ENCODE measurements at regions not wholly inside any gene's neighbourhood (a gene's known extent, or its start where the extent isn't known, plus 50 kb on each side); places are given as distances from the start of the nearest gene placed in this dataset.

DNA sequence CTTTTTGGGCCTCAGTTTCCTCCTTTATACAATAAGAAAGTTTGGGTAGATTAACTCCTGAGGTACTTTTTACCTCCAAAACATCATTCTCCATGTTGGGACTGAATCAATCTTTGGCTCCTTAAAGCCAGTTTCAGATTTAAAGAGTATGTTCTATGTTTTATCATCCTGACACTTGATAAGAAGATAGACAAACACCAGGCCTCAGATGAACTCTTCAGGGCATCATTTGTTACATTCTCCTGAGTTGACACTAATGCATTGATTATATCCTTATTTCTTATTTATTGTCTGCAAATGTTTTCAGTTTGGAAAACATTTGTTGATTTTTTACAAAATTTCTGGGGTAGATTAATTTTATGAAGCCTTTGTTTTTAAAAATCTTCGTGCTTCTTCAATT lies 102.7 kb upstream of the CCSER1 start:
- H3K9ac ChIP-seq: no peak overlapping the region
- CTCF ChIA-PET: interaction anchor here (0.7 to 1.3 kb wide), 9 partner anchors 8 to 270 kb away, joined by 3 to 6 read pairs (median 3); no protein-coding TSS in a partner anchor
- TF ChIP-seq GATA2 (CRISPR knock-in tag; IDR thresholded peaks at IDR 0.05) (peak; percentile 81), EZH2phosphoT487 (IDR thresholded peaks at IDR 0.05; ENCODE audit: borderline replicate concordance, low read depth) (no peak), CTCF (IDR thresholded peaks at IDR 0.05) (no peak), YY1 (IDR thresholded peaks at IDR 0.05; ENCODE audit: low read depth) (no peak), TAF1 (IDR thresholded peaks at IDR 0.05; ENCODE audit: borderline replicate concordance, low read depth, low read length) (no peak), FOXJ3 (CRISPR knock-in tag; IDR thresholded peaks at IDR 0.05) (0 out of 2 replicates have a peak, but pooled peaks have one; percentile 19), MEF2A (IDR thresholded peaks at IDR 0.05; ENCODE audit: borderline replicate concordance, low read depth) (no peak), MXI1 (IDR thresholded peaks at IDR 0.05; ENCODE audit: low read depth, low read length) (no peak), RFX5 (IDR thresholded peaks at IDR 0.05; ENCODE audit: low read length) (no peak), SIN3A (IDR thresholded peaks at IDR 0.05; ENCODE audit: borderline replicate concordance, low read depth, low read length) (no peak), SMC3 (IDR thresholded peaks at IDR 0.05; ENCODE audit: low read depth, low read length) (no peak), POLR2AphosphoS5 (IDR thresholded peaks at IDR 0.05; ENCODE audit: low read depth, low read length) (no peak), ELF1 (IDR thresholded peaks at IDR 0.05) (no peak), GABPA (IDR thresholded peaks at IDR 0.05; ENCODE audit: low read depth) (no peak), RXRA (IDR thresholded peaks at IDR 0.05; ENCODE audit: borderline replicate concordance, low read depth) (no peak), NFIC (IDR thresholded peaks at IDR 0.05; ENCODE audit: borderline replicate concordance) (no peak), JUND (IDR thresholded peaks at IDR 0.05) (no peak), USF1 (IDR thresholded peaks at IDR 0.05; ENCODE audit: borderline replicate concordance, low read depth) (no peak), FOSL2 (IDR thresholded peaks at IDR 0.05; ENCODE audit: borderline replicate concordance, low read depth) (no peak), TCF12 (IDR thresholded peaks at IDR 0.05) (peak; percentile 35), USF2 (IDR thresholded peaks at IDR 0.05; ENCODE audit: borderline replicate concordance, low read depth, low read length) (no peak), CHD2 (IDR thresholded peaks at IDR 0.05; ENCODE audit: low read length, partially characterized antibody) (no peak), RAD21 (IDR thresholded peaks at IDR 0.05; ENCODE audit: low read length) (no peak), EP300 (IDR thresholded peaks at IDR 0.05; ENCODE audit: borderline replicate concordance in 1 of 2, low read depth in 1 of 2, low read length in 1 of 2) (peak in 1 of 2 experiments; percentile 90; a peak in 2 of 4 replicates)
- TF ChIP-seq, protein P1, sequence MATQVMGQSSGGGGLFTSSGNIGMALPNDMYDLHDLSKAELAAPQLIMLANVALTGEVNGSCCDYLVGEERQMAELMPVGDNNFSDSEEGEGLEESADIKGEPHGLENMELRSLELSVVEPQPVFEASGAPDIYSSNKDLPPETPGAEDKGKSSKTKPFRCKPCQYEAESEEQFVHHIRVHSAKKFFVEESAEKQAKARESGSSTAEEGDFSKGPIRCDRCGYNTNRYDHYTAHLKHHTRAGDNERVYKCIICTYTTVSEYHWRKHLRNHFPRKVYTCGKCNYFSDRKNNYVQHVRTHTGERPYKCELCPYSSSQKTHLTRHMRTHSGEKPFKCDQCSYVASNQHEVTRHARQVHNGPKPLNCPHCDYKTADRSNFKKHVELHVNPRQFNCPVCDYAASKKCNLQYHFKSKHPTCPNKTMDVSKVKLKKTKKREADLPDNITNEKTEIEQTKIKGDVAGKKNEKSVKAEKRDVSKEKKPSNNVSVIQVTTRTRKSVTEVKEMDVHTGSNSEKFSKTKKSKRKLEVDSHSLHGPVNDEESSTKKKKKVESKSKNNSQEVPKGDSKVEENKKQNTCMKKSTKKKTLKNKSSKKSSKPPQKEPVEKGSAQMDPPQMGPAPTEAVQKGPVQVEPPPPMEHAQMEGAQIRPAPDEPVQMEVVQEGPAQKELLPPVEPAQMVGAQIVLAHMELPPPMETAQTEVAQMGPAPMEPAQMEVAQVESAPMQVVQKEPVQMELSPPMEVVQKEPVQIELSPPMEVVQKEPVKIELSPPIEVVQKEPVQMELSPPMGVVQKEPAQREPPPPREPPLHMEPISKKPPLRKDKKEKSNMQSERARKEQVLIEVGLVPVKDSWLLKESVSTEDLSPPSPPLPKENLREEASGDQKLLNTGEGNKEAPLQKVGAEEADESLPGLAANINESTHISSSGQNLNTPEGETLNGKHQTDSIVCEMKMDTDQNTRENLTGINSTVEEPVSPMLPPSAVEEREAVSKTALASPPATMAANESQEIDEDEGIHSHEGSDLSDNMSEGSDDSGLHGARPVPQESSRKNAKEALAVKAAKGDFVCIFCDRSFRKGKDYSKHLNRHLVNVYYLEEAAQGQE (IDR thresholded peaks at IDR 0.05; ENCODE audit: low read depth, low read length): no peak
- TF ChIP-seq, protein P2, sequence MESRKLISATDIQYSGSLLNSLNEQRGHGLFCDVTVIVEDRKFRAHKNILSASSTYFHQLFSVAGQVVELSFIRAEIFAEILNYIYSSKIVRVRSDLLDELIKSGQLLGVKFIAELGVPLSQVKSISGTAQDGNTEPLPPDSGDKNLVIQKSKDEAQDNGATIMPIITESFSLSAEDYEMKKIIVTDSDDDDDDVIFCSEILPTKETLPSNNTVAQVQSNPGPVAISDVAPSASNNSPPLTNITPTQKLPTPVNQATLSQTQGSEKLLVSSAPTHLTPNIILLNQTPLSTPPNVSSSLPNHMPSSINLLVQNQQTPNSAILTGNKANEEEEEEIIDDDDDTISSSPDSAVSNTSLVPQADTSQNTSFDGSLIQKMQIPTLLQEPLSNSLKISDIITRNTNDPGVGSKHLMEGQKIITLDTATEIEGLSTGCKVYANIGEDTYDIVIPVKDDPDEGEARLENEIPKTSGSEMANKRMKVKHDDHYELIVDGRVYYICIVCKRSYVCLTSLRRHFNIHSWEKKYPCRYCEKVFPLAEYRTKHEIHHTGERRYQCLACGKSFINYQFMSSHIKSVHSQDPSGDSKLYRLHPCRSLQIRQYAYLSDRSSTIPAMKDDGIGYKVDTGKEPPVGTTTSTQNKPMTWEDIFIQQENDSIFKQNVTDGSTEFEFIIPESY (IDR thresholded peaks at IDR 0.05; ENCODE audit: borderline replicate concordance, low read depth): no peak
- TF ChIP-seq, protein P3, sequence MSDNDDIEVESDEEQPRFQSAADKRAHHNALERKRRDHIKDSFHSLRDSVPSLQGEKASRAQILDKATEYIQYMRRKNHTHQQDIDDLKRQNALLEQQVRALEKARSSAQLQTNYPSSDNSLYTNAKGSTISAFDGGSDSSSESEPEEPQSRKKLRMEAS (IDR thresholded peaks at IDR 0.05; ENCODE audit: low read depth): no peak

More for the DNA sequence above, 102.7 kb upstream of the CCSER1 start:
- H3K36me3 ChIP-seq (replicated peaks in 1 of 2; ENCODE audit: control insufficient read depth in 1 of 2, insufficient read depth in 2 of 2, low read length in 1 of 2): no peaks in the 10 kb centered on the region
- H3K79me2 ChIP-seq (ENCODE audit: insufficient read depth): no peaks in the 10 kb centered on the region
- H3K27ac ChIP-seq (ENCODE audit: low read depth in 2 of 2, low read length in 1 of 2): no peak overlapping the region
- no peak overlapping the region for H3K4me2 ChIP-seq
- H3F3A ChIP-seq (replicated peaks; ENCODE audit: insufficient read depth): no peaks in the 10 kb centered on the region
- no peaks in the 10 kb centered on the region for H3K27me3 ChIP-seq (ENCODE audit: insufficient read depth)
- H3K4me3 ChIP-seq (ENCODE audit: low read depth in 2 of 2, low read length in 1 of 2): no peak overlapping the region
- H3K9me2 ChIP-seq: no peaks in the 10 kb centered on the region
- no peak for DNase-seq
- no peaks in the 10 kb centered on the region; a peak in 1 of 4 replicates for H3K4me1 ChIP-seq (ENCODE audit: control insufficient read depth in 1 of 2, insufficient read depth in 2 of 2, low read depth in 1 of 2, low read length in 1 of 2)
- H3K9me3 ChIP-seq: no peaks in the 10 kb centered on the region
- POLR2A ChIA-PET: no interaction called here
- no peaks in the 10 kb centered on the region for H4K20me1 ChIP-seq (ENCODE audit: insufficient read depth)
- WGBS (ENCODE audit: low lambda C conversion rate): 8% methylated on average over 1 of the region's 1 CpG
- H2AFZ ChIP-seq (ENCODE audit: low read depth): no peak overlapping the region

All from SK-N-SH (cell line).